HCT116 (cell line): ENCODE measurements at regions not wholly inside any gene's neighbourhood (a gene's known extent, or its start where the extent isn't known, plus 50 kb on each side); places are given as distances from the start of the nearest gene placed in this dataset.

Source experiments
- ATAC-seq: fragments of 200-7000 bp; cut with Tn5 transposase; 2 replicates; pipeline ENCODE4 v1.9.1; 2020; ENCODE audit warnings: mild to moderate bottlenecking, moderate library complexity
- BruUV-seq: library from RNA; stranded (reverse); fragments of 400-500 nt; replicated peaks from 2 replicates; lab custom pipeline; 2021; lab: Mats Ljungman, UMichigan
- CTCF ChIA-PET: fragments of 300-600 bp; sonication (Branson Sonifier 250); formaldehyde crosslinking; loops from one replicate; lab custom pipeline; 2021; ENCODE audit warnings: antibody characterized with exemption; lab: Charles Lee
- POLR2A ChIA-PET: fragments of 300-600, 350-600 bp; sonication (Branson Sonifier 250); formaldehyde crosslinking; loops from one replicate; lab custom pipeline; 2021; ENCODE audit warnings: antibody characterized with exemption; lab: Charles Lee
- RAD21 ChIA-PET, 2 experiments: fragments of 300-600 bp; sonication (Branson Sonifier 250); formaldehyde crosslinking; loops; one replicate each; lab custom pipeline; 2023; ENCODE audit warnings: low total read pairs in 2 of 2; ENCODE audit not compliant: uncharacterized antibody in 2 of 2, unreplicated experiment in 2 of 2, low non-redundant PET in 1 of 2; lab: Charles Lee
- DNase-seq: peaks from one replicate; pipeline ENCODE4 v3.0.0-alpha.2; 2010; ENCODE audit warnings: low read depth, low spot score
- H2AFZ ChIP-seq: fragments of 200-600 bp; shearing (Covaris generic), sonication (generic); 2 replicates; pipeline ENCODE4 v1.6.1; 2017; ENCODE audit warnings: low read depth, mixed run types, mixed read lengths, antibody characterized with exemption, low read length; ENCODE audit not compliant: poor library complexity, severe bottlenecking
- H3K27ac ChIP-seq: 2 replicates; pipeline ENCODE4 v1.5.1; 2012; ENCODE audit warnings: low read depth, low read length
- H3K27me3 ChIP-seq: fragments of 200-600 bp; sonication (generic); 2 replicates; pipeline ENCODE4 v1.6.1; 2016; ENCODE audit warnings: mixed run types, low read length, mixed read lengths; ENCODE audit not compliant: insufficient read depth
- H3K36me3 ChIP-seq, 2 experiments: fragments of 200-500 bp in 1 of 2; fragments of 200-600 bp in 1 of 2; sonication (Bioruptor generic) in 1 of 2; sonication (generic) in 1 of 2; 2 replicates each; pipeline versions ENCODE4 v1.5.1 to v1.6.1; 2014 to 2016; ENCODE audit warnings: low read length in 2 of 2, inconsistent platforms in 1 of 2, mixed read lengths in 1 of 2, mixed run types in 1 of 2; ENCODE audit not compliant: insufficient read depth in 2 of 2, control insufficient read depth in 1 of 2
- H3K4me1 ChIP-seq, 2 experiments: fragments of 200-600 bp in 1 of 2; sonication (generic) in 1 of 2; 2 replicates each; pipeline versions ENCODE4 v1.5.1 to v1.6.1; 2012 to 2017; ENCODE audit warnings: low read length in 2 of 2, inconsistent platforms in 1 of 2, mild to moderate bottlenecking in 1 of 2, mixed read lengths in 1 of 2, mixed run types in 1 of 2, moderate library complexity in 1 of 2; ENCODE audit not compliant: insufficient read depth in 2 of 2, control insufficient read depth in 1 of 2
- H3K4me2 ChIP-seq: fragments of 200-600 bp; sonication (generic); 2 replicates; pipeline ENCODE4 v1.6.1; 2017; ENCODE audit warnings: mixed run types, low read length, mixed read lengths
- H3K4me3 ChIP-seq, 2 experiments: fragments of 200-600 bp in 1 of 2; sonication (generic) in 1 of 2; replicated peaks in 1 of 2; 2 replicates each; pipeline ENCODE4 v1.5.1; 2011 to 2016; ENCODE audit warnings: low read length in 2 of 2, control low read depth in 1 of 2, low read depth in 1 of 2, mild to moderate bottlenecking in 1 of 2, mixed read lengths in 1 of 2, mixed run types in 1 of 2
- H3K79me2 ChIP-seq: fragments of 200-600 bp; sonication (generic); 2 replicates; pipeline ENCODE4 v1.6.1; 2017; ENCODE audit warnings: mild to moderate bottlenecking, mixed run types, low read length, moderate library complexity, mixed read lengths; ENCODE audit not compliant: insufficient read depth
- H3K9ac ChIP-seq: fragments of 200-600 bp; sonication (generic); 2 replicates; pipeline ENCODE4 v1.6.1; 2016; ENCODE audit warnings: low read length, mixed read lengths
- H3K9me2 ChIP-seq: fragments of 200-600 bp; sonication (generic), shearing (Covaris generic); 2 replicates; pipeline ENCODE4 v1.6.1; 2017; ENCODE audit warnings: mixed run types, mild to moderate bottlenecking, moderate library complexity; ENCODE audit not compliant: insufficient read depth
- H3K9me3 ChIP-seq, 2 experiments: fragments of 200-500 bp in 1 of 2; fragments of 200-600 bp in 1 of 2; sonication (Bioruptor generic) in 1 of 2; sonication (generic) in 1 of 2; 2 replicates each; pipeline ENCODE4 v1.6.1; 2014 to 2017; ENCODE audit warnings: low read length in 2 of 2, mixed read lengths in 2 of 2, inconsistent platforms in 1 of 2, low read depth in 1 of 2, mild to moderate bottlenecking in 1 of 2, mixed run types in 1 of 2, moderate library complexity in 1 of 2; ENCODE audit not compliant: control insufficient read depth in 1 of 2, insufficient read depth in 1 of 2
- H4K20me1 ChIP-seq: fragments of 200-600 bp; sonication (generic), shearing (Covaris generic); 2 replicates; pipeline ENCODE4 v1.6.1; 2017; ENCODE audit warnings: mixed run types, mild to moderate bottlenecking, moderate library complexity; ENCODE audit not compliant: insufficient read depth
- EGR1 ChIP-seq: IDR thresholded peaks from 2 replicates; pipeline ENCODE4 v1.6.1; 2012; ENCODE audit warnings: low read depth
- EZH2 ChIP-seq: fragments of 200-600 bp; sonication (generic); IDR thresholded peaks from 2 replicates; pipeline ENCODE4 v1.6.1; 2017; ENCODE audit warnings: antibody characterized with exemption, mixed run types
- EZH2phosphoT487 ChIP-seq: fragments of 200-600 bp; IDR thresholded peaks from 2 replicates; pipeline ENCODE4 v1.6.1; 2018; ENCODE audit warnings: antibody characterized with exemption, borderline replicate concordance
- POLR2A ChIP-seq: IDR thresholded peaks from 2 replicates; pipeline ENCODE4 v1.7.0; 2011; ENCODE audit warnings: borderline replicate concordance; ENCODE audit not compliant: insufficient read depth, insufficient read length; ENCODE audit errors: extremely low read depth
- POLR2AphosphoS5 ChIP-seq: IDR thresholded peaks from 2 replicates; pipeline ENCODE4 v1.6.1; 2011; ENCODE audit warnings: mild to moderate bottlenecking, low read depth, low read length, moderate library complexity
- RAD21 ChIP-seq: IDR thresholded peaks from 2 replicates; pipeline ENCODE4 v1.6.1; 2012; ENCODE audit warnings: low read depth, mild to moderate bottlenecking
- SIN3A ChIP-seq: IDR thresholded peaks from 2 replicates; pipeline ENCODE4 v1.6.1; 2012; ENCODE audit warnings: low read depth
- SP1 ChIP-seq: IDR thresholded peaks from 2 replicates; pipeline ENCODE4 v1.6.1; 2012; ENCODE audit warnings: low read depth
- SRF ChIP-seq: IDR thresholded peaks from 2 replicates; pipeline ENCODE4 v1.6.1; 2012; ENCODE audit warnings: low read depth
- TCF7L2 ChIP-seq: IDR thresholded peaks from 2 replicates; pipeline ENCODE4 v1.7.0; 2011; ENCODE audit warnings: borderline replicate concordance, inconsistent platforms; ENCODE audit not compliant: insufficient read depth, insufficient read length; ENCODE audit errors: extremely low read depth
- ZFX ChIP-seq: fragments of 450-650 bp; IDR thresholded peaks from 2 replicates; pipeline ENCODE4 v1.6.1; 2017
- ZNF274 ChIP-seq: fragments of 200-500 bp; sonication (Bioruptor generic); IDR thresholded peaks from 2 replicates; pipeline ENCODE4 v1.6.1; 2014; ENCODE audit warnings: mild to moderate bottlenecking, low read depth, low read length, inconsistent platforms
- intact Hi-C: fragments of 100-400 bp; cut with micrococcal nuclease; formaldehyde crosslinking; loops from 2 replicates; pipeline ENCODE4 v1.10.0; 2022
- TF ChIP-seq, protein P1 (sequence below): IDR thresholded peaks from 2 replicates; pipeline ENCODE4 v1.6.1; 2011; ENCODE audit warnings: mild to moderate bottlenecking, low read length, moderate library complexity; ENCODE audit not compliant: insufficient replicate concordance; ENCODE audit errors: extremely low read depth
- TF ChIP-seq, protein P2 (sequence below), 3 experiments: fragments of 200-600 bp in 1 of 3; sonication (generic) in 1 of 3; IDR thresholded peaks in 2 of 3; conservative IDR thresholded peaks in 1 of 3; 2 replicates each; pipeline ENCODE4 v1.5.1; 2012 to 2017; ENCODE audit warnings: low read depth in 2 of 3, low read length in 2 of 3, antibody characterized with exemption in 1 of 3, borderline replicate concordance in 1 of 3, control low read depth in 1 of 3, mild to moderate bottlenecking in 1 of 3, mixed read lengths in 1 of 3, mixed run types in 1 of 3, moderate library complexity in 1 of 3; ENCODE audit not compliant: insufficient read depth in 1 of 3

DNA sequence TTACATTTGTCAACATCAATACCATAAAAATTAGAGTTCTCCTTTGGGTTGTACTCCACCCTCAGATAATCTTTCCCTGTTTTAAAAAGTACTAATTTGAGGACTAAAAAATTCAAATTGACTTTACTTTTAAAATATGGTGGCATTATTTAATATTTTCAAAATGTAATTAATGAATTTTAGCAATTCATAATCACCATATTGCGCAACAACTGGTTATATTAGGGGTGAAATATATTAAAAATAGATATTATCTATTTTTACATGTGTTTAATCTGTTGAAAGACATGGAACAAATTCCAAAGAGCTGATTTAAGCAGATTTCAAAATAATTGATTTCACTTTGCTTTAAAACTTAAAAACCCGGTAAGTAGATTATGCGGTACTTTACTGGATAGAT lies 236.6 kb upstream of the NOL4 start:
- Histone ChIP-seq H3K36me3 (no peaks in the 10 kb centered on the region), H3K9ac (no peak overlapping the region), H3K9me2 (no peaks in the 10 kb centered on the region), H2AFZ (no peak overlapping the region), H3K4me3 (no peak overlapping the region), H4K20me1 (no peaks in the 10 kb centered on the region), H3K4me2 (no peak overlapping the region), H3K27ac (no peak overlapping the region), H3K27me3 (no peaks in the 10 kb centered on the region), H3K79me2 (no peaks in the 10 kb centered on the region), H3K9me3 (no peaks in the 10 kb centered on the region; a peak in 1 of 4 replicates), H3K4me1 (no peaks in the 10 kb centered on the region)
- DNase-seq (no peak), ATAC-seq (no peak)
- ChIA-PET POLR2A (no interaction called here), RAD21 (no interaction called here), CTCF (no interaction called here)
- intact Hi-C loops = no loop called here
- no TSS peak for BruUV-seq
- no peak for TF ChIP-seq POLR2A
- TF ChIP-seq EZH2phosphoT487 = no peak

DNA sequence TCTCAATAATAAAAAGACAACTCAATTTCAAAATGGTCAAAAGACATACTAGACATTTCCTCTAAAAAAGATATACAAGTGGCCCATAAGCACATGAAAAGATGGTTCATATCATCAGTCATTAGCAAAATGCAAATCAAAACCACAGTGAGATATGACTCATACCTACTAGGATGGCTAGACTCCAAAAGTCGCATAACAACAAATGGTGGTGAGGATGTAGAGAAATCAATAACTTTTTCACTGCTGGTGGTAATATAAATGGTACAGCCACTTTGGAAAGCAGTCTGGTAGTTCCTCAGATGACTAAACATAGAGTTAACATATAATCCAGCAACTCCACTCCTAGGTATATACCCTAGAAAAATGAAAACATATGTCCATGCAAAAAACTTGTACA lies 242.3 kb upstream of the NOL4 start:
- H3K4me3 ChIP-seq = no peak overlapping the region
- no peaks in the 10 kb centered on the region for H4K20me1 ChIP-seq
- H2AFZ ChIP-seq = no peak overlapping the region
- no peaks in the 10 kb centered on the region for H3K79me2 ChIP-seq
- no peak overlapping the region for H3K4me2 ChIP-seq
- intact Hi-C loops = no loop called here
- no peak for ATAC-seq
- no peaks in the 10 kb centered on the region for H3K9me2 ChIP-seq
- BruUV-seq = no TSS peak
- no peak for TF ChIP-seq ZFX
- TF ChIP-seq, protein P1, sequence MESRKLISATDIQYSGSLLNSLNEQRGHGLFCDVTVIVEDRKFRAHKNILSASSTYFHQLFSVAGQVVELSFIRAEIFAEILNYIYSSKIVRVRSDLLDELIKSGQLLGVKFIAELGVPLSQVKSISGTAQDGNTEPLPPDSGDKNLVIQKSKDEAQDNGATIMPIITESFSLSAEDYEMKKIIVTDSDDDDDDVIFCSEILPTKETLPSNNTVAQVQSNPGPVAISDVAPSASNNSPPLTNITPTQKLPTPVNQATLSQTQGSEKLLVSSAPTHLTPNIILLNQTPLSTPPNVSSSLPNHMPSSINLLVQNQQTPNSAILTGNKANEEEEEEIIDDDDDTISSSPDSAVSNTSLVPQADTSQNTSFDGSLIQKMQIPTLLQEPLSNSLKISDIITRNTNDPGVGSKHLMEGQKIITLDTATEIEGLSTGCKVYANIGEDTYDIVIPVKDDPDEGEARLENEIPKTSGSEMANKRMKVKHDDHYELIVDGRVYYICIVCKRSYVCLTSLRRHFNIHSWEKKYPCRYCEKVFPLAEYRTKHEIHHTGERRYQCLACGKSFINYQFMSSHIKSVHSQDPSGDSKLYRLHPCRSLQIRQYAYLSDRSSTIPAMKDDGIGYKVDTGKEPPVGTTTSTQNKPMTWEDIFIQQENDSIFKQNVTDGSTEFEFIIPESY = no peak
- no peak for TF ChIP-seq ZNF274
- no peak for TF ChIP-seq EGR1
- no peak for TF ChIP-seq SP1
- no peak for TF ChIP-seq RAD21
- no peak for TF ChIP-seq TCF7L2
- TF ChIP-seq, protein P2, sequence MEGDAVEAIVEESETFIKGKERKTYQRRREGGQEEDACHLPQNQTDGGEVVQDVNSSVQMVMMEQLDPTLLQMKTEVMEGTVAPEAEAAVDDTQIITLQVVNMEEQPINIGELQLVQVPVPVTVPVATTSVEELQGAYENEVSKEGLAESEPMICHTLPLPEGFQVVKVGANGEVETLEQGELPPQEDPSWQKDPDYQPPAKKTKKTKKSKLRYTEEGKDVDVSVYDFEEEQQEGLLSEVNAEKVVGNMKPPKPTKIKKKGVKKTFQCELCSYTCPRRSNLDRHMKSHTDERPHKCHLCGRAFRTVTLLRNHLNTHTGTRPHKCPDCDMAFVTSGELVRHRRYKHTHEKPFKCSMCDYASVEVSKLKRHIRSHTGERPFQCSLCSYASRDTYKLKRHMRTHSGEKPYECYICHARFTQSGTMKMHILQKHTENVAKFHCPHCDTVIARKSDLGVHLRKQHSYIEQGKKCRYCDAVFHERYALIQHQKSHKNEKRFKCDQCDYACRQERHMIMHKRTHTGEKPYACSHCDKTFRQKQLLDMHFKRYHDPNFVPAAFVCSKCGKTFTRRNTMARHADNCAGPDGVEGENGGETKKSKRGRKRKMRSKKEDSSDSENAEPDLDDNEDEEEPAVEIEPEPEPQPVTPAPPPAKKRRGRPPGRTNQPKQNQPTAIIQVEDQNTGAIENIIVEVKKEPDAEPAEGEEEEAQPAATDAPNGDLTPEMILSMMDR (IDR thresholded peaks at IDR 0.05 in 2 of 3, conservative IDR thresholded peaks at IDR 0.05 in 1 of 3; ENCODE audit: borderline replicate concordance in 1 of 3, insufficient read depth in 1 of 3, low read depth in 2 of 3, low read length in 2 of 3) = no peak
- TF ChIP-seq SRF = no peak
- no peak for TF ChIP-seq EZH2
- TF ChIP-seq SIN3A = no peak
- TF ChIP-seq POLR2AphosphoS5 = no peak
- no peak overlapping the region for H3K27ac ChIP-seq
- no peak overlapping the region for H3K9ac ChIP-seq
- RAD21 ChIA-PET = no interaction called here
- CTCF ChIA-PET = no interaction called here
- DNase-seq = no peak
- no peaks in the 10 kb centered on the region for H3K4me1 ChIP-seq
- POLR2A ChIA-PET = no interaction called here
- no peaks in the 10 kb centered on the region for H3K36me3 ChIP-seq
- 0 out of 2 replicates have a peak, but pooled peaks cover 3% of the 10 kb centered on the region for H3K27me3 ChIP-seq
- no peaks in the 10 kb centered on the region; a peak in 2 of 4 replicates for H3K9me3 ChIP-seq
